ENCODE measurements at regions not wholly inside any gene's neighbourhood (a gene's known extent, or its start where the extent isn't known, plus 50 kb on each side); places are given as distances from the start of the nearest gene placed in this dataset.

DNA sequence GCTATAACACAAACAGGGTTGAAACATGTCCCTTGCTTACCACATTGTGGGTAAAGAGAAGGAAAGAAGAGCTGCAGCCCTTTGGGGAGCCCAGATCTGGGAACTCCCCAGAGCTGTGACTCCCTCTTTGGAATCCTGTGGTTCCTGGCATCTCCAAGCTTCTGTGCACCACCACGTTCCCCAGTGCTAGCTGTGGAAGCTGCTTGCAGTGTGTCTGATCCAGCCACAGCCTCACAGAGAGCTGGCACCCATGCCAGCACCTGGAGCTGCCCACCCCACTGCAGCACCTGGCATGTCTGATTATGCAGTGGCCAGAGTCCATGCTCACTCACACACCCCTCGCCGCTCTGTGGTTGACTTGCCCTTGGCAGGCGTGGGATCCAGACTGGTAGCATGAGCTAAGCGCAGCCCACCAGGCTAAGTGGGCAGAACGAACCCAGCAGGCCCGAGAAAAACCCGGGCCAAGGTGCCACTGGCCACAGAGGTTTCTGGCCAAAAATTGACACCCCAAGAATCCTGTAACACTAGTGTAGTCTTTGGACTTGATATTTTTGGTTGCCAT, 252.6 kb upstream of the KCNJ16 start:
- DNase-seq (ENCODE audit: low read depth, low spot score), result no peak

DNA sequence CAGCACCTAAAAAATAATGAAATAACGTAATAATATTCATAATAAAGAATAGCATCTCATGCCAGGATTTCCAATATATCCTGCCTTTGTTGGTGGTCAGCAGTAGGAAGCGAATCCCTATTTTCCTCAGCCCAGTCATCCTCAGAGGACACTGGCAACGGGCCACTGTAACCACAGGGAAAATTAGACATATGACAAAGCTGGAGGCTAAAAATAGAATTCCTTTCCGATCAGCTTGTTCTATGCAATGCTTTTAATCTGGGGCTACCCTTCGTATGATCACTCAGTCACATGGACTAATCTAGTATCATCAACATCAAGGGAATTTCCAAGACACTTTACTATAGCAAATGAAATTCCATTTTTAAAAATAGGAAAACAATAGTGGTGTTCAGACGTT, 246.9 kb upstream of the KCNJ16 start:
- peak; percentile 94 for DNase-seq (ENCODE audit: low read depth, low spot score)

DNA sequence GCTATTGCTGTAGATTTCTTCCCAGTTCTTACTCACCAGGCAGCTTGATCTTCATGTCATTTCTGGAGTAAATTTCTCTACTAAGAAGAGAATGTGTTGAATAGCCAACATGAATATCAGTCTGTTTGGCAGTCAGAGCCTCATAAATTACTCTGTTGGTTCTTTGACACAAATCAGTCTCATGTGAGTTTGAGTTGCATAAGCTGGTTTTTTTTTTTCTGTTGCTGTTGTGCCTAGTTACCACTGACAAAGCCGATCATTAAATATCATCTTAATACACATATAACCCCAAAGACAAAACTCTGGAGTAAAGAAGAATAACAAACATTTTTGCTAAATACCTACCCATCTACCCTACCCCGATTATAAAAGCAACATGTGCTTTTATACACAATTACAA, 240.5 kb upstream of the KCNJ16 start:
- DNase-seq (ENCODE audit: low read depth, low spot score), result no peak

DNA sequence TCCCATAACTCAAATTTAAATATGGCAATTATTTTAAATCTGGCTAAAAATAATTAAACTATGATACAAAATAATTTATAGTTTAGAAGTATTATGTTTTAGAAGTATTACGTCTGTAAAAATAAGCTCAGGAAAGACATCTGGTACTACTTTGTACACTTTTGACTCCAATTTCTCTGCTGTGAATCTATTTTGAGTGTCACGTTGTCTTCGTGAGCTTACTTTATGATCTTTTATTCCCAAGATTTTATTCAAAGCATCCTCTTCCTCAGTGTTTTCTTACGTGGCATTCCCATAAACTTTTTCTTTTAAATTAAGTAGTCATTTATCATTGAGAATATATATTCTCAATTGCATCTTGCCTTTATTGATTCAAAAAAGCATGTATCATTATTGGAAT, 223.3 kb upstream of the KCNJ16 start:
- DNase-seq (ENCODE audit: low read depth, low spot score), result no peak

DNA sequence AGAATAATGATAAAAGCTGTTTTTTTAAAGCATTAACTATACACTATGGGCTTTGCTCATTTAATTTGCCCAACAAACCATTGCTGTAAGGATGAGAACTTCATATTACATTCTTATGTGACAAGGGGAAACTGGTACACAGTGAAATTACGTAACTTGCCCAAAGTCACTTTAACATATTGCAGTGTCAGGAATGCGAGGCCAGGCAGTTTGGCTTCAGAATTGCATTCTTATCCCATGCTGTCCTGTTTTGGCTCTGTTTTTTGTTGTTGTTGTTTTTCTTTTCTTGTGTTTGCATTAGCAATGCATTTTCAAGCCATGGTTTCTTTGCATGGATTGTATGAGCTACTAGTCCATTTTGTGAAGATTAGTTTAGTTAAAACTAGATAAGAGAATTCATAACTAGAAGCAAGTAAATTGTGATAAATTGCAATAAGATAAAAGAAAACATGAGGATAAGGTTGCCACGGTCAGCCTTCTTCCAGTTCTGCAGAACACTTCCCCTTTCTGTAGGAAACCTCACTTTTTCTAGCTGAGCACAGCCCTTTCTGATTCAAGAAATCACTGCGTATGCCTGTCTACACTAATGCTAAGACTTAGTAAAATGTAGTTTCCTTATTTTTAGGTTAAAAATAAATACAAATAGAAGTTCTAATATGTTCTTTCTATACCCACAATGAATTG, 221.3 kb upstream of the KCNJ16 start:
- no peak for DNase-seq (ENCODE audit: low read depth, low spot score)

DNA sequence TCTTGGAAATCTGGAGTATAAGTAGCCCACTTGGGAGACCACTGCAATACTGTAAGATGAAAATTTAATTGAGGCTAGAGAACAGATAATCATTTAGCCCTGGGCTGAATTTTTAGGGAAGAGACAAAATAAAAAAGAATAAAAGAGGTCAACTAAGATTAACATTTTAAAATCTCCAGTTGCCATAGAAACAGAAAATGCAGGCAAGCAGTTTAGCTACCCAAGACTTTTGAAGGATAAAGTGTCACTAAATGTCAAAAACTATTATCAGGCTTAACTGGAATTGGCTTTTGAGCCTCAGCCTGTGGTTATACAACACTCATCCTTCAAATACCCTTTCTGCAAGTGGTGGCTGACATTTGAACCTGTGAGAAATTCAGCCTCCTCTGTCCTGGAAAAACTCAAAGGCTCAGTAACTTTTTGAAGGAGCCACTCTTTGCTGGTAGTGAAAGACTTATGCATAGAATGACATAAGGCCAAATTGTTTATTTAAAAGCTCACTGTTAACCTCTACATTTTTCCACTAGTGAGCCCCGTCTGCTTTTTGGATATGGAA, 220.7 kb upstream of the KCNJ16 start:
- DNase-seq (ENCODE audit: low read depth, low spot score), result no peak

DNA sequence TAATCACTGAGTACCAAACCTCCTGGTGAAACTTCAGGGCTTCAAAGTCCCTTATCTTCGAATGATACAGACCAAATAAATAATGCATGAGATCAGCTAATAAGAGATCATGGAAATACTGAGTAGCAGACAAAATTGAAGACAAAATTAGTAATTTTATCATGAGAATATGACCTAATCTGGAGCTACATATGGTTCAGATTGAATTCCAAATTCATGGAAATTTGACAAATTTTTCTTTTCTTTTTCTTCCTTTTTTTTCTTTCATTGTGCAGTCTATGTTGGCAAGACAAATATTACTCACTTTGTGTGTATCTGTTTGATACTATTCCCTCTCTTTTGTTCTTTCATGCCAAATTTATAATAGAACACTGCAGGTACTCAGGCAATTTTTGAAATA, 218.1 kb upstream of the KCNJ16 start:
- no peak for DNase-seq (ENCODE audit: low read depth, low spot score)

DNA sequence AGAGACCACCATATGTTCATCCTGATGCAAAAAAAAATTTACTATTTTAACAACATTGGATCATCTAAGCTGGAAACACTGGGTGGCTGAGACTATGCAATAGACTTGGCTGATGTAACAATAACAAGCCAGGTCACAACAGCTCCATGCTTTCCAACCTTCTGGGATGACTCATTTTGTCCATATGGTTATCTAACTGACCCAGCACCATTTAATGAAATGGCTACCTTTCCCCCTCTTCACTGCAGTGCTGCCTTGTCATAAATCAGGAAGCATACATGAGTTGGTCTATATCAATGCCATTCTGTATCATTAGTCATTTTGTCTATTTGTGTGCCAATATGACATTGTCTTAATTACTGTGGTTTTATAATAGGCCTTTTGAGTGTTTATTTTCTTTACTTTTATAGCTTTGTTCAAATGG, 217.6 kb upstream of the KCNJ16 start:
- peak; percentile 73 for DNase-seq (ENCODE audit: low read depth, low spot score)

DNA sequence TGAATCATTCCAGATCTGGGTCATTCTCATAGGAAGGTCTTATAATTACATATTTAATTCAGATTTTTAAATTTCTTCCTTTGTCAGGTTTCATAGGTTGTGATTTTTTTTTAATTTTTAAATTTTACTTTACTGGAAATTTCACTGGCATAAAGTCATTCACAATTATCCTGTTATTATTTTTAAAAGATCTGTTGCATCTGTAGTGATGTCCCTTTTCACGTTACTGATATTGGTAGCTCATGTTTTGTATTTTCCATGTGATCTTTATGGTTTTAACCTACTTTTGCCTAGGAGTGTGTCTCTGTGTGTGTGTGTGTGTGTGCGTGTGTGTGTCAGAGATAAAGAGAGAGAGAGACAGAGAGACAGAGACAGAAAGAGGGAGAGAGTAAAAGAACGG, 216.6 kb upstream of the KCNJ16 start:
- DNase-seq (ENCODE audit: low read depth, low spot score), result no peak

DNA sequence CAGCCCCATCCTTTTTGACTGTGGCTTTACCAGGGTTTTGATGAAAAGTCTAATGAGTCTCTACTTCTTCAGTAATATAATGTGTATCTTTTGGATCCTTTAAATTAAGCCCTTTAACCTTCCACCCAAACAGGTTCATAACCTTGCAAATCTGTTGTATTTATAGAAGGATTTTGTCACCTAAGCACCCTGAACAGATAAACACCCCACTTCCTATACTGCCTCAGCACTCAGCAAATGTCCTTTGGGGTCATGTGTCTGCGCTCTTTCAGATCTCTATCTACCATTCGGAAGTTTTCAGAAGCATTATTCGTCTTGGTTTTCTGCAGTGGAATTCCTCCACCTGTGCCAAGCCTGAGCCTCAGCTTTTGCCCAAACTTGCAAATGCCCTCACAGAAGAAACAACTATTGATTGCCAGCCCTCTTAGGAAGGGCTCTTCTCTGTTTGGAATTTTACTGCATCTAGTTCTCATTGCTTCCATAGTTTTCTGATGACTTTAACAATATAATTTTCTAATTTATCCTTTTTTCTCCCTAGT, 214.8 kb upstream of the KCNJ16 start:
- no peak for DNase-seq (ENCODE audit: low read depth, low spot score)

DNA sequence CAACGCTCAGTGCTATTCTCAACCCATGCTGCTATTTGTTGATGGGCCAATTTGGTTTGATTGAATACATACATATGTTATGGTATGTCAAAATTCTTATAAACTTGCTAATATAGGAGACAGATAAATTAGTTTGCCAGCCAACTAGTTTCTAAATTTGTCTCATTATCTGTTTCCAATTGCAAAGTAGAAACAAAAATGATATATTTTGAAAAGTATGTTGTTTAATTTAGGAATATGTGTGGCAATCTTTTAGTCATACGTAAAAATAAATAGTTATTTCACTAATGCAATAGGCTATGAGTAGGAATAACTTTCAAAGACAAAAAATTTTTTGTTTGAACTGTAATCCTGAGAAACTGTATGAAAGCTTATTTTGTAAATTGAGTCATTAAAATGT, 210.6 kb upstream of the KCNJ16 start:
- no peak for DNase-seq (ENCODE audit: low read depth, low spot score)

DNA sequence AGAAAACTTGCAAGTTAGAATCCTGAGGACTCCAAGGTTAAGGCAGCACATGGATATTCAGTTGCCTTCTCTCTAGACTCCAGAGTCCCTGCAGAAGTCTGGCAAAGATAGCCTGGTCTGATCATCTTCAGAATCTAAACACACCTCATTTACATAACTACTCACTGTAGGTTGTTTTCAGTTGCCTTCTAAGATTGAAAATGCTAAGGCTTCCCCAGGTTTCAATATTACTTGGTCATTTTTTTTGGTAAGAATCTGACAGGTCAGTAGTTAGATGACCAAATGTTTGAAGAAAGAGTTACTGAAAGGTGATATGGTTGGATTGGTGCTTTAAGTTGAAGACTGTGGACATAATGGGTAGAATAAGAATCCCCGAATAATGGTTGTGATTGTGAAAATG, 205.4 kb upstream of the KCNJ16 start:
- DNase-seq (ENCODE audit: low read depth, low spot score), result no peak

DNA sequence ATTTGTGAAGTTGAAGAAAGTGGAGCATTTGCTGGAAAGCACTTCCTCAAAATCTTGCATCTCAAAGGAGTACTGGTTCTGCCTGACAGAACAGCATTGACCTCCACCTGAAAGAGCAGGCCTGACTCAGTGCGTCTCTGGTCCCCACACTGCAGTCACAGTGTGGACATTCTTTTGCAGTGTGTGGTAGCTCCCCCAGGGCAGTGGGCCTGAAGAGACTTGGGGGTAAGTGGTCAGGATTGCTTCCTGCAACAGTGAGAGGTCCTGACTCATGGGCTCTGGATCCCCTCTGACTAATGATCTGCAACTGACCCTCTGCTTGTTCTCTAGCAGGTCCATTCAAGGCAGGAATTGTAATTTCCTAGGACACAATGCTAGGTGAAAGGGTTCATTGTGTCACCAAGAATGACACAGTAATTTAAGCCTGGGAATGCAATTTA, 204.9 kb upstream of the KCNJ16 start:
- DNase-seq (ENCODE audit: low read depth, low spot score), result peak; percentile 80

DNA sequence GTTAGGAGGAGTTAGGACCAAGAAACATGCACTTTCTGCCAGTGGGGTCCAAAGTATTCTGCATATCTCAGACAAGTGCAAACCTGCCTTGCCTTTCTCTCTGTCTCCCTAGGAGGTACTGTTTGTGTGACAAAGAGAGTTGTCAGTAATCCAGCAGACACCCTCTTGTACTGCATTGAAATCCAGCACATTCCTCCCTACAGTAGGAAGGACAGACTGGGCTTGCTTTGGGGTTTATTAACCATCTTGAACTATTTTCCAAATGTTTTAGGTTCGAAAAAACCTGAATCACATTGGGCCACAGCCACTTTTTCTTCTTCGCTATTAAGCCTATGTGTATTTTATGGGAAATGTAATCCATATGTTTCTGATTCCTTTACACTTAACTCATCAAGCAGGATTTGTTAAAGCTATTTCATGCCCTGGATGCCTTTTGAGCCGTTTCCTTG, 204.2 kb upstream of the KCNJ16 start:
- no peak for DNase-seq (ENCODE audit: low read depth, low spot score)

DNA sequence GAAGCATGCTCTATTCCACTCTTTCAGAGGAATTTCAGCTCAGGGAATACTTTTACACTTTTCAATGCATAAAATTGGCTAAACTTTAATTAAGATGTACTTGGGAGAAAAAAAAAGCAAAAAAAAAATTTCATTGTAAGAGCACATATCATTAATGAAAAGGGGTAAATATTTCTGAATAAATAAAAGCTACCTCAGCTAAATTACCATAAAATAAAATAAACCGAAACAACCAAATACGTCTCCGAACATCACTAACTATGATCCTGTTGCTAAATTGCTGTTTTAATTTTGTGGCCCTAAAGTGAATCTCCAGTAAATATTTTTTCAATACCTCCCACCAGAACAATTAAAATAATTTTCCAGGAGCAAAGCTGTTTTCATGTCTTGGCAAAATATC, 203.7 kb upstream of the KCNJ16 start:
- no peak for DNase-seq (ENCODE audit: low read depth, low spot score)

DNA sequence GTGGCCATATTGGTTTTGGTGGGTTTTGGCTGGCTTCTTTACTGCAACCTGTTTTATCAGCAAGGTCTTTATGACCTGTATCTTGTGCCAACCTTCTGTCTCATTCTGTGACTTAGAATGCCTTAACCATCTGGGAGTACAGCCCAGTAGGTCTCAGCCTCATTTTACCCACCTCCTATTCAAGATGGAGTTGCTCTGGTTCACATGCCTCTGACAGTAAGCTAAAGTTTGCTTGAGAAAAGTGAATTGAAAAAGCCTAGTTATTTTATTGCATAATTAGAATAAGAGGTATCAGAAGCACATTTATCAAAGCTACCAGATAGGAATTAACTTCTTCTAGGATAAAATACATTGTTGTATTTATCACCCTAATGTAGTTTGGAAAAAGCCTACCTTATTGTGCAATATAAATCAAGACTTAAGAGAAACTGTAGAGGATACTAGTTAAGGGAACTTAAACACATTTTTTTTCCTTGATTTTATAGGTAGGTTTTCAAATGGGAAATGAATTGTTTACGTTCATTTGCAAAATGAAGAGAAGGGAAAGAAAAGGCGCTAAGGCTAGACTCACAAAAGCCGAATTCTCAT, 202.3 kb upstream of the KCNJ16 start:
- DNase-seq (ENCODE audit: low read depth, low spot score), result no peak

DNA sequence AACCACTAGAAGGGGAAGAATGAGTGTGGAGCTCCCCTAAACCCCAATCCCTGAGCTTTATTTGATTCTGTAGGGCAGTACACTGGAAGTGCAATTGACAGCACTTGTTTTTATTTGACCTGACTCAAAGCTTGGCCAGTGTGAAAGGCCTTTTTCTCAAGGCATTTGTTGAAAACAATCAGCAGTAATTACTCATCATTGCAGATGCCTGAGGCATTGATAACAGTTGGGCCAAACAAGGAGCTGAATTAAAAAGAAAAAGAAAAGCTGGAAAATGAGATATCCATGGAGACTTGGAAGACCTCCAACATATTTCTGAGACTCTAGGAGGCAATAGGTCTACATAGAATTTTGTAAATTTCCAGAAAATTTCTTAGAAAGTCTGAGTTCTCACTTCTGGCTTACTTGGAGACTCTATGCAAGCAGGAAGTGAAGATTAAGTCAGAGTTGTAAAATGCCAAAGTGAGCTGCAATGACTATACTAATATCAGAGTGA, 200.8 kb upstream of the KCNJ16 start:
- DNase-seq (ENCODE audit: low read depth, low spot score), result peak; percentile 92

DNA sequence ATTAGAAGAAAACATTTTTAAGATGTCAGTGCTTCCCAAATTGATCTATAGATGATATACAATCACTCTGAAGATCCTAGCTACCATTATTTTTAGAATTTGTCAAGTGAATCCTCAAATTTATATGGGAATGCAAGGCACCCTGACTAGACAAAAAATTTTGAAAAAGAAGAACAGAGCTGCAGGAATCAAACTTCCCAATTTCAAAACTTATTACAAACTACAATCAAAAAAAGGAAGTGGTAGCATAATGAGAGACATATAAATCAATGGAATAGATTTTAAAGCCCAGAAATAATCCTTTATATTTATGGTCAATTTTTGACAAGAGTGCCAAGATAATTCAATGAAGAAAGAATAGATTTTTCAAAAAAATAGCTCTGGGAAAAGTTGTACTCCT, 198.3 kb upstream of the KCNJ16 start:
- DNase-seq (ENCODE audit: low read depth, low spot score), result no peak

DNA sequence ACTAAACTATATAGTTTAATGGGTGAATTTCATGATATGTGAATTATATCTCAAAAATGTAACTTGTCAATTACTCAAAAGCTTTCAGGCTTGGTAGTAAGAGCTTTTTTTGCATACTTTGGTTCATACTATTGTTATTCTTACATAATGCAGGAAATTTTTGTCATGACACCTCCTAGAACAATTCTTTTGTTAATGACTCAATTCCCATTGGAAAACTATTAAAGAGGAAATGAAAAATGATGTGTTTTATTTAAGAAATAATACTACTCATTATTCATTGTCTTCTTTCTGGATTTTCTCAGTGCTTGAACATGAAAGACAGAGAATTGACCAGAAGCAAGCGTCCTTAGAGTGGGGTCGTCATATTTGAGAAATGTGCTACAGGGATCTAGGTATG, 196.4 kb upstream of the KCNJ16 start:
- peak; percentile 71 for DNase-seq (ENCODE audit: low read depth, low spot score)

DNA sequence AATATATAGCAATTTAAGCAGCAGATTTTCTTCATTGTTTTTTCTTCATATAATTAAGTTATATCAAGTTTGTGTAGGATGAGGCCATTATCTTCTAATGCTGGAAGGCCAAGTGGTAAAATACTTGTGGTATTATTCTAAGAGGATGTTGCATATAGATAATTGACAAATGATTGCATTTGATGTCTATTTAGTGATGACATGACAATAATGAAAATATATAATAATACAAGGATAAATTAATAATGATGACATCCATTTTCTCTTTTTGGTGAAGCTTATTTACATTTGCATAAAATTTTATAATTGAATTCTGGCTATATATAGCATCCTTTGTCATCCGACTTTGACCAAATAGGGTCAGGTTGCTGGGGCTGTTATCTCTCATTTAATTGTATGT, 195.4 kb upstream of the KCNJ16 start:
- DNase-seq (ENCODE audit: low read depth, low spot score), result no peak

DNA sequence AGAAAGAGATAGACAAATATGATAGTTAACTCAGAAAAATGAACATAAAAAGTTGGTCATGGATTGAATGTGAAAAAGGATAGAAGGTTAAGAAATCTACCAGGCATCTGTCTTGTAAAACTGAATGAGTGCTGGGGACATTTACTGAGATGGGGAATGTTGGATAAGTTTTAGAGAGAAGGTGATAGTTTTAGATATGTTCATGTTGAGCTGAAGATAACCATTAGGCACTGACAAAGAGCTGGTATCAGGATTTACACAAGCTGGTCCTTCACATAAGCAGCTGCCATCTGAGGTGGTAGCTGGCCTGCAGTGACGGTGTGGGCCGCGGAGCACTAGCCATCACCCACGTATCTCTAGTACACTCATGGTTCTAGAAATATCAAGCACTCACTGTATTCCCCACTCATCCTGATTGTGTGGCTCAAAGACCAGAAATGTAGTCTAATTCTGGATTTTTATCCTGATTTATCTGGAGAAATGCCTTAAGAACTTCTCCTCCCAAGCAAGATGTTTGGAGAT, 194.4 kb upstream of the KCNJ16 start:
- DNase-seq (ENCODE audit: low read depth, low spot score), result no peak

DNA sequence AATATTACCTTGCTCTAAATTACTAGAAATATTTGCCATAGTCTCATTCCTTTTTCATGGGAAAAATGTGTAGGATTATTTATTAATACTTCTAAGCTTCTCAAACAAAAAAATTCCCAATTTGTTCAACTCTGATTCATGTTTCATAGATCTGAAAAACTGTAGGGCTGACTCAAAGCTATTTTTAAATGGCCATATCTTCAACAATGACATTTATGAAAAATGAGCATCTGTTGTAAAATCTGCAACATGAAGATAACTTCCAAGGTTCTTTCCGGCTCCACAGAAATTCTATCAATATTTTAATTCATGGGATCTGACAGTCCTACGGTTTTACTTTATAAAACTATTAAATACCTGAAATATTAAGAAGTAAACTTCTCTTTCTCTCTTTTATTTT, 192.7 kb upstream of the KCNJ16 start:
- DNase-seq (ENCODE audit: low read depth, low spot score), result no peak
